Aorta (tissue), 2 donors: ENCODE measurements at regions not wholly inside any gene's neighbourhood (a gene's known extent, or its start where the extent isn't known, plus 50 kb on each side); places are given as distances from the start of the nearest gene placed in this dataset.

Experiments
- microRNA-seq, 2 donors: library from miRNA; unstranded; fragments of <30 nt; microRNA quantifications; one replicate each; pipeline ENCODE4 v1.2.0, GENCODE V29; 2020
- donor health status: DM: no; HTN: no; CAD: no.
- donor health status: DM: yes; HTN: yes; CAD: no.

Small RNA genes in the stretch of these regions (microRNA-seq; reads per million reads assigned to microRNA genes)
- 0 reads per million in 2 donors for gene MIR8081
